OCI-LY3 (cell line): ENCODE measurements at regions not wholly inside any gene's neighbourhood (a gene's known extent, or its start where the extent isn't known, plus 50 kb on each side); places are given as distances from the start of the nearest gene placed in this dataset.

ENCODE experiments used
- H2AFZ ChIP-seq: fragments of 200-600, 300-600 bp; shearing (Covaris generic); 2 replicates; pipeline ENCODE4 v1.6.0; 2014; ENCODE audit warnings: antibody characterized with exemption, low read depth, low read length
- H3K27ac ChIP-seq: fragments of 200-600, 300-600 bp; sonication (generic); 2 replicates; pipeline ENCODE4 v1.5.1; 2014; ENCODE audit warnings: mild to moderate bottlenecking, low read length, moderate library complexity, mixed read lengths
- H3K27me3 ChIP-seq: fragments of 200-600, 300-600 bp; sonication (generic); 2 replicates; pipeline ENCODE4 v1.6.1; 2014; ENCODE audit warnings: low read depth, low read length, mixed read lengths
- H3K36me3 ChIP-seq: fragments of 200-600, 300-600 bp; sonication (generic); replicated peaks from 2 replicates; pipeline ENCODE3; 2014; ENCODE audit warnings: low read depth, low read length, mixed read lengths
- H3K4me1 ChIP-seq: fragments of 300-600, 200-600 bp; sonication (generic); 2 replicates; pipeline ENCODE4 v1.6.1; 2014; ENCODE audit warnings: low read length, mixed read lengths
- H3K4me2 ChIP-seq: fragments of 200-600, 300-600 bp; sonication (generic); 2 replicates; pipeline ENCODE4 v1.6.1; 2014; ENCODE audit warnings: low read length, mixed read lengths
- H3K4me3 ChIP-seq: fragments of 300-600, 200-600 bp; sonication (generic); 2 replicates; pipeline ENCODE4 v1.5.1; 2014; ENCODE audit warnings: antibody characterized with exemption, mild to moderate bottlenecking, low read length, moderate library complexity
- H3K79me2 ChIP-seq: fragments of 300-600, 200-600 bp; shearing (Covaris generic); 2 replicates; pipeline ENCODE4 v1.6.1; 2014; ENCODE audit warnings: mild to moderate bottlenecking, low read length, mixed read lengths
- H3K9ac ChIP-seq: fragments of 300-600, 200-600 bp; shearing (Covaris generic); 2 replicates; pipeline ENCODE4 v1.6.0; 2014; ENCODE audit warnings: mild to moderate bottlenecking, low read length, moderate library complexity
- H3K9me3 ChIP-seq: fragments of 200-600, 300-600 bp; shearing (Covaris generic); 2 replicates; pipeline ENCODE4 v1.6.1; 2014; ENCODE audit warnings: low read length, mixed read lengths; ENCODE audit not compliant: insufficient read depth
- H4K20me1 ChIP-seq: fragments of 200-600, 300-600 bp; sonication (generic); 2 replicates; pipeline ENCODE4 v1.6.1; 2016; ENCODE audit warnings: low read length, mixed read lengths; ENCODE audit not compliant: insufficient read depth
- EZH2phosphoT487 ChIP-seq: fragments of 200-600 bp; shearing (Covaris generic); IDR thresholded peaks from 2 replicates; pipeline ENCODE4 v1.6.1; 2018; ENCODE audit warnings: antibody characterized with exemption, mixed run types, low read depth
- TF ChIP-seq, protein P1 (sequence below): fragments of 200-600, 300-600 bp; sonication (generic); IDR thresholded peaks from 2 replicates; pipeline ENCODE4 v1.5.1; 2014; ENCODE audit warnings: antibody characterized with exemption, low read length, low read depth

DNA sequence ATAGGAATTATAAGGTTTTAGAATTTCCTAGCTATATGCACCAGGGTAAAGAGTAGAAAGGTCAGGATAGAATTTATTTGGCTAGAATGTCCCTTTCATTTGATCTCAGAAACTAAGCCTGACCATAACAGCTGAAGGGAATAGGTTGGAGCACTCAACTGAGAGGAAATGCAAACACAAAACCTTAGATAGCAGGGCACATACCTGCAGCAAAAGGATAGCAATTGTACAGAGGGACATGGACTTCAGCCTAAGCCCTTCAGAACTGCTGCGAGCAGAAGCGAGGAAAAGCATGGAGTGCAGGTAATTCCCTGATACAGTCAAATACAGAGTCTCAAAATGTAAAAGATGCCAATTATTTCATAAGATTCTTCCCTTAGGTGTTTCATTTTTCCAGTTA, 211.0 kb upstream of the DDI1 start:
- Histone ChIP-seq H3K9ac (no peak overlapping the region), H3K79me2 (no peaks in the 10 kb centered on the region), H3K27me3 (no peaks in the 10 kb centered on the region), H3K4me1 (no peaks in the 10 kb centered on the region), H2AFZ (no peak overlapping the region), H3K4me3 (no peak overlapping the region), H3K27ac (no peak overlapping the region), H3K36me3 (no peaks in the 10 kb centered on the region), H3K4me2 (no peak overlapping the region), H3K9me3 (no peaks in the 10 kb centered on the region), H4K20me1 (no peaks in the 10 kb centered on the region)
- TF ChIP-seq, protein P1, sequence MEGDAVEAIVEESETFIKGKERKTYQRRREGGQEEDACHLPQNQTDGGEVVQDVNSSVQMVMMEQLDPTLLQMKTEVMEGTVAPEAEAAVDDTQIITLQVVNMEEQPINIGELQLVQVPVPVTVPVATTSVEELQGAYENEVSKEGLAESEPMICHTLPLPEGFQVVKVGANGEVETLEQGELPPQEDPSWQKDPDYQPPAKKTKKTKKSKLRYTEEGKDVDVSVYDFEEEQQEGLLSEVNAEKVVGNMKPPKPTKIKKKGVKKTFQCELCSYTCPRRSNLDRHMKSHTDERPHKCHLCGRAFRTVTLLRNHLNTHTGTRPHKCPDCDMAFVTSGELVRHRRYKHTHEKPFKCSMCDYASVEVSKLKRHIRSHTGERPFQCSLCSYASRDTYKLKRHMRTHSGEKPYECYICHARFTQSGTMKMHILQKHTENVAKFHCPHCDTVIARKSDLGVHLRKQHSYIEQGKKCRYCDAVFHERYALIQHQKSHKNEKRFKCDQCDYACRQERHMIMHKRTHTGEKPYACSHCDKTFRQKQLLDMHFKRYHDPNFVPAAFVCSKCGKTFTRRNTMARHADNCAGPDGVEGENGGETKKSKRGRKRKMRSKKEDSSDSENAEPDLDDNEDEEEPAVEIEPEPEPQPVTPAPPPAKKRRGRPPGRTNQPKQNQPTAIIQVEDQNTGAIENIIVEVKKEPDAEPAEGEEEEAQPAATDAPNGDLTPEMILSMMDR = no peak
- TF ChIP-seq EZH2phosphoT487 = no peak

DNA sequence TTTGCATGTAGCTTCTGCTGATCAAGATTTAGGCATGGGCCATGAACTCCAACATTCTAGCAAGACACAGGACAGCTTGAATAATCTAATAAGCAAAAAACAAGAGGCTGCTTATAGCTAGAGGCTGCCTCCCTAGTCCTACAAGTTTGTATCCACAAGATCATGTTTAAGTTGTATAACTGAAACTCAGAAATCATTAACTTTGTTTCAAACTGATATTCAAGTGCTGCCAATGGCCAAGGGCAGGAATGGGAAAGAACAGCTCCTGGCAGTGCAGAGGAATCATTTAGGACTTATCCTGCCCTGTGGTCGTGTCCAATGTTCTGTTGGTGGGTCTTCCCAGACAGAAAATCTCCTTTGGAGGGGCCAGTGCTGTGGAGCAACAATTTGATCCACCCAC, 209.6 kb upstream of the DDI1 start:
- H3K4me2 ChIP-seq = no peak overlapping the region
- H2AFZ ChIP-seq = no peak overlapping the region
- no peaks in the 10 kb centered on the region for H3K9me3 ChIP-seq
- H3K79me2 ChIP-seq = no peaks in the 10 kb centered on the region
- no peaks in the 10 kb centered on the region for H3K4me1 ChIP-seq
- no peaks in the 10 kb centered on the region for H4K20me1 ChIP-seq
- TF ChIP-seq, protein P1 = no peak
- TF ChIP-seq EZH2phosphoT487 = no peak
- H3K9ac ChIP-seq = no peak overlapping the region
- no peak overlapping the region for H3K27ac ChIP-seq
- H3K4me3 ChIP-seq = no peak overlapping the region
- H3K27me3 ChIP-seq = no peaks in the 10 kb centered on the region
- no peaks in the 10 kb centered on the region for H3K36me3 ChIP-seq

DNA sequence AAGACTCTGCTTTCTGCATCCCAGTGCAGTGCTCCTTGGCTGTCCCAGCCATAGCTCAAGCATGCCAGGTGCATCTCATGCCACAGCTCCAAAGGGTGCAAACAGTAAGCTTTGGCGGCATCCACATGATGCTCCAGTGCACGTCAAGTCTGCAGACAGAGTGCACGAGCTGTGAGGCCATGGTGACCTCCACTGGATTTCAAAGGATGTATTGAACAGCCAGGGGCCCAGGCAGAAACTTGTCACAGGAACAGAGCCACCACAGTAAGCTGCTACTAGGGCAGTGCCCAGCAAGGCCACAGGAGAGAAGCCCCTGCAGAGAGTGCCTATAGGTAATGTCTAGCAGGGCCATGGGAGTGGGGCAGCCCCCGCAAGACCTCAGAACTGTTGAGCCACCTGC, 206.8 kb upstream of the DDI1 start:
- no peaks in the 10 kb centered on the region for H3K4me1 ChIP-seq
- H3K9me3 ChIP-seq = no peaks in the 10 kb centered on the region
- no peak overlapping the region for H2AFZ ChIP-seq
- no peak for TF ChIP-seq EZH2phosphoT487
- TF ChIP-seq, protein P1 = no peak
- no peak overlapping the region for H3K4me3 ChIP-seq
- H3K4me2 ChIP-seq = no peak overlapping the region
- H3K27me3 ChIP-seq = no peaks in the 10 kb centered on the region
- H3K36me3 ChIP-seq = no peaks in the 10 kb centered on the region
- no peaks in the 10 kb centered on the region for H3K79me2 ChIP-seq
- no peaks in the 10 kb centered on the region for H4K20me1 ChIP-seq
- no peak overlapping the region for H3K9ac ChIP-seq
- H3K27ac ChIP-seq = no peak overlapping the region

DNA sequence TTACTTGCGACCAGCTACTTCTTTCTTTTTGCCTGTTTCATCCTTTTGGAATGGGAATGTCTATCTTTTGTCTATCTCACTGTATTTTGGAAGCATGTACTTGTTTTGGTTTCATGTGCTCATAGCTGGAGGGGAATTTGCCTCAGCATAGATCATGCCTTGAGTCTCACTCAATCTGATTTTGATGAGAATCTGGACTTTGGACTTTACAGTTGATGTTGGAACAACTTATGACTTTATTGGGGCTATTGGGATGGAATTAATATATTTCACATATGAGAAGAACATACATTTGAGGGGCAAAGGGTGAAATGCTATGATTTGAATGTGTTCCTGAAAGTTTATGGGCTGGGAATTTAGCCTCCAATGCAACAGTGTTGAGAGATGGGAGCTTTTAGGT, 206.2 kb upstream of the DDI1 start:
- no peak overlapping the region for H2AFZ ChIP-seq
- H3K79me2 ChIP-seq = no peaks in the 10 kb centered on the region
- H3K4me1 ChIP-seq = no peaks in the 10 kb centered on the region
- H3K9ac ChIP-seq = no peak overlapping the region
- no peaks in the 10 kb centered on the region for H3K9me3 ChIP-seq
- no peaks in the 10 kb centered on the region for H3K36me3 ChIP-seq
- no peaks in the 10 kb centered on the region for H4K20me1 ChIP-seq
- no peak overlapping the region for H3K4me3 ChIP-seq
- no peaks in the 10 kb centered on the region for H3K27me3 ChIP-seq
- no peak overlapping the region for H3K27ac ChIP-seq
- H3K4me2 ChIP-seq = no peak overlapping the region
- TF ChIP-seq, protein P1 = no peak
- TF ChIP-seq EZH2phosphoT487 = no peak
